Adrenal gland (tissue), 5 donors: ENCODE measurements at regions not wholly inside any gene's neighbourhood (a gene's known extent, or its start where the extent isn't known, plus 50 kb on each side); places are given as distances from the start of the nearest gene placed in this dataset.

Experiments used
- POLR2A ChIP-seq, 2 donors: fragments of 450-650 bp; IDR thresholded peaks; one replicate each; pipeline ENCODE4 v1.6.1; 2017; ENCODE audit warnings: antibody characterized with exemption in 2 of 2, mild to moderate bottlenecking in 2 of 2, moderate library complexity in 1 of 2
- TF ChIP-seq, protein P1 (sequence below), 6 experiments: fragments of 450-650 bp in 4 of 6; fragments of 200-600 bp in 2 of 6; sonication (generic) in 1 of 6; IDR thresholded peaks; 1 replicate in 5 of 6; 2 replicates in 1 of 6; pipeline versions ENCODE4 v1.5.1 to v1.8.0; 2016 to 2021; ENCODE audit warnings: antibody characterized with exemption in 6 of 6, mild to moderate bottlenecking in 2 of 6, moderate library complexity in 1 of 6
- donor health status: DM: no; HTN: no; CAD: no.

DNA sequence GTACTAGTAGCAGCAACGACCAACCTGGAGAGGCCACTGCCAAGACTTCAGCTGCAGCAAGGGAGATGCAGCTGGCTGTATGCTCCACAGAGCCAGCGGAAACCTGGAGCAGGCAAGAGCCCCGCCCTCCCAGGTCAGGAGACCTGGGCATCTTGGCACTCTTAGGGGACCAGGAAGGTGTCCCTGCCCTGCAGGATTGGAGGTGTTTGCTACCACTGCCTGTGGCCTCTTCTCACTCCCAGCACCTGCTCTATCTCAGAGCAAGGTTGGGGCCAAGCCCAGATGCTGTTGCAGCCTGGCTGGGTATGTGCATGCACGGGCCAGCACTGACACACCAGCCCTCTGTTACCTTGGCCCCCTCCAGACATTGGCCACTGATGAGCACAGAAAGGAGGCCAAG is 1512.8 kb downstream of the REEP3 start:
- TF ChIP-seq, protein P1, sequence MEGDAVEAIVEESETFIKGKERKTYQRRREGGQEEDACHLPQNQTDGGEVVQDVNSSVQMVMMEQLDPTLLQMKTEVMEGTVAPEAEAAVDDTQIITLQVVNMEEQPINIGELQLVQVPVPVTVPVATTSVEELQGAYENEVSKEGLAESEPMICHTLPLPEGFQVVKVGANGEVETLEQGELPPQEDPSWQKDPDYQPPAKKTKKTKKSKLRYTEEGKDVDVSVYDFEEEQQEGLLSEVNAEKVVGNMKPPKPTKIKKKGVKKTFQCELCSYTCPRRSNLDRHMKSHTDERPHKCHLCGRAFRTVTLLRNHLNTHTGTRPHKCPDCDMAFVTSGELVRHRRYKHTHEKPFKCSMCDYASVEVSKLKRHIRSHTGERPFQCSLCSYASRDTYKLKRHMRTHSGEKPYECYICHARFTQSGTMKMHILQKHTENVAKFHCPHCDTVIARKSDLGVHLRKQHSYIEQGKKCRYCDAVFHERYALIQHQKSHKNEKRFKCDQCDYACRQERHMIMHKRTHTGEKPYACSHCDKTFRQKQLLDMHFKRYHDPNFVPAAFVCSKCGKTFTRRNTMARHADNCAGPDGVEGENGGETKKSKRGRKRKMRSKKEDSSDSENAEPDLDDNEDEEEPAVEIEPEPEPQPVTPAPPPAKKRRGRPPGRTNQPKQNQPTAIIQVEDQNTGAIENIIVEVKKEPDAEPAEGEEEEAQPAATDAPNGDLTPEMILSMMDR (IDR thresholded peaks at IDR 0.05), result no peak
- TF ChIP-seq POLR2A (IDR thresholded peaks at IDR 0.05), result no peak
